GM21390 (cell line): ENCODE measurements at regions not wholly inside any gene's neighbourhood (a gene's known extent, or its start where the extent isn't known, plus 50 kb on each side); places are given as distances from the start of the nearest gene placed in this dataset.

Experiments
- ATAC-seq: cut with Tn5 transposase; IDR thresholded peaks from one replicate; pipeline ENCODE4 v1.9.1; 2021; ENCODE audit not compliant: unreplicated experiment

DNA sequence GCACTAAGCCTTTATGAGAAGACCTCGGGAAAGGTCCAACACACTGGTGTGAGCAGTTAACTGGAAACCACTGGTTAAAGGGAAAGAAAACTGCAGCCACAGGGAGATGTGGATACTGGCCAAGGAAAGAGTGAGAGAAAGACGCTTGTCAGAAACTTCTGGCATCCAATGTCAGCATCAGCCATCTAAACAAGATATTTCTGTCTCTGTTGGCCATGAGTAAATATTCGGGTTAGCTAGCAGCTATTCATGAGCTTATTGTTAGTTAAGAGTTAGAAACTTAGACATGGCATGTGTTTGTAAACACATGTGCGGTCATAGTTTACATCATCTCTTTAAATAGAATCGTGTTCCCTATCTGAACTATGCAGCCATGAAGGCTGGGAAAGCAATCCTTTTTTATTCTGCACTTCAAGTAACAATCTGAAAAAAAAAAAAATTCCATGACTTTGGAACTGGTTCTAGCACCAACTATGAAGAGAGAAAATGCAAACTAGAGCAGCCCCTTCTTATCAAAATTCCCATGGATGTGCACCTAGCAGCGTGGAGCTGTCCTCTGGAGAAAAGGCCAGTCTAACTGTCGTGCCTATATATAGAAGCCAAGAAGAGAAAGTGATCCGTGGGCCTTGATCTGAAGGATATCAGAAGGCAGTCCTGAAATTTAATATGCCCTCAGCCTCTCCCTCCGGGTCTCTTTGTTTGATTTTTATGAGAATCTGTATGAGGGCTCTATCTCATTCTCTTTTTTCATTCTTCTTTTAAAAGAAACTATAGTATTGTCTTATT lies 84.0 kb upstream of the RFX8 start:
- ATAC-seq, result no peak

DNA sequence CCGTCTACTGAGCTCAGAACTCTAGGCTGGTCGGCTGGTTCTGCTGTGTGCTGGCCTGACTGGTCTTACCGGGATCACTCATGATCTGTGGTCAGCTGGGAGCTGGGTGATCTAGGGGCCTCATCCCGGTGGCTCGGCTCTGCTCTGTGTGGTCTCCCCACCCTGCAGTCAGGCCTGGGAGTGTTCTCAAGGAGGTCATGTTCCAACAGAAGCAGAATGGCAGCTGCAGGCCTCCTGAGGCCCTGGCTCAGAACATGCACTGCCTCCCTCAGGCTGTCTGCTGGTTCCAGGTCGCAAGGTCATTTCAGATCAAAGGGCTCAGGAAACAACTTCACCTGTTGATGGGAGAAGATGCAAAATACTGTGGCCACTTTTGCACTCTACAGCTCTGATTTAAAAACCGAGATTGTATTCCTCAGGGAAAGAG lies 81.1 kb upstream of the RFX8 start:
- no peak for ATAC-seq

DNA sequence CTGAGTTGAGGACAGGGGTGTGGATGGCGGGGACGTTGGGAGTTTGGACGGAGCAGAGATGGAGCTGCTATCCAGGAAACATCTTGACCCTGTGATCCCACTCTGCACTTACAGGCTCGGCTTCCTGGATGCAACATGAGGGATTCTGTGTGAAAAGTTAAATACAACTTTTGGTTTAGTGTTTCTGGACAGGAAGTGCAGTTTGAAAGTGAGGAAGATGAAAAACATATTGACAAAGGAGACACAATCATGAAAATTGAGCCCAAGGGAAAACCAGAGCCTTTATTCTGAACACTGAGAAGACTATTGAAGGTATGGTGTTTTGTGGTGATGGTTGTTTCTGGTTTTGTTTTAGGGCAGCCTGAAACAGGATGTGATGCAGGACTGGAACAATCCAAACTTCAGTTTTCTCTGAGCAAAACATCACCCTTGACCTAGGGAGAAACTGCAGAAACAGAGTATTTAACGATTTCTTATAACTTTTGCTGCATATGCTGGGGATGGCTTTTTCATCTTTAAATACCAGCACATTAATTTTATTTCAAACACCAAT lies 76.5 kb upstream of the RFX8 start:
- no peak for ATAC-seq

DNA sequence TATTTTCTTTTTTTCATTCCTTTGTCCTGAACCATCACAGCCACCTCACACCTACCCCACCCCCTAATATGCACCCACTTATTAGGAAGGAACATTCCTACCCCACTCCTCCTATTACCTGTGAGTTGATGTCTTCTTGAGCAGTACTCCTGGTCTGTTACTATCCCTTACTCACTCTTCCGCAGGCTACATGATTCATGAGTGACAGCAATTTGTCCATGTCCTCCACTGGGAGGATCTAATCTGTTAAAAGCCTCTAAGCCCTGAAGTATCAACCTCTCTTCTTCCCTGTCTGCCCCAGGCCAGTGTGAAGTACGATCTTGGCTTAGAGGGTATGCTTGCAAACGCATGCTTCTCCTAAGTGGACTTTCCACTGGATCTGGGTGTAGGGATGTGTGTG lies 75.6 kb upstream of the RFX8 start:
- no peak for ATAC-seq

DNA sequence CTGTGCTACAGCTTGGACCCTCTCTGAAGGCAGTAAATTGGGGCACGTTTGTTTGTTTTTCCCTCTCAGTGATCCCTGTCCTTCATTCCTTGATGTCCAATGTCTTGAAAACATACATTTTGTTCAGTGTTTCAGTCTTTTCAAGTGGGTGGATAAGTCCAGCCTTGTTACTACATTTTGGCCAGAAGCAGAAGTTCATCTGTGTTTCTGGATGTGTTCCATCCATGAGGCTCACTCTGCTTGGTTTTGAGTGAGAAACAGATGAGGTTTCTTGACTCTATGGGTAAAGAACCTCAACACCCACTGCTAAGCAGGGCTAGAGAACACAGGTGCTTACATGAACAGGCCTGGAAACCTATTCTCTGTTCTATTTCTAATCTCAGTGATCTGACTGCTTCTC lies 74.5 kb upstream of the RFX8 start:
- no peak for ATAC-seq

DNA sequence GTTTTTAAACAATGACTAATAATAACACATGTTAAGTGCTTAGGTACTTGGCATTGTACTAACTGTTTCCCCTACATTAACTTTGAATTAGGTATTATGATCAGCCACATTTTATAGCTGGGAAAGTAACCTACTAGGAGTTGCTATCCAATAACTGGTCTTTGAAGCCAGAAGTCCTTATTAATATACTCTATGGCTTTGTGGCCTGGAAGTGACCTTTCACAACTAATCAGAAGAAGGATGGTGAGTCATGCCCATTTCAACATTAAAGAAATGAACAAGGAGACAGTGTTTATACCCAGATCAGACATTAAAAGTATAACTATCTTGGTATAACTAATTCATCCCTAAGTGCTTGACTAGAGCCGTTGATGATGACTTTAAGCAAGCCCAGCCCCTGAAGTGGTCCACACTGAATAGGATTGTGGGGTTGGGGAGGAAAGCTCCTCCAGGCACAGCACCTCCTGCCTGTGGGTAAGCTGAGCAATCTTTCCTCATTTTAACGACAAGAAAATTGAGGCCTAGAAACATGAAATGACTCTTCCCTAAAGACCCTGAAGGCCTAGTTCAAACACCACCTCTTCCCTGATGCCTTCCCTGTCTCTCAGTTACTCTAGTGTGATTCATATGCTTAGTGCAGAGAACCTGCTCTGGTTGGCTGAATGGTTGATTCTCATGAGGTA lies 71.6 kb upstream of the RFX8 start:
- ATAC-seq, result no peak

DNA sequence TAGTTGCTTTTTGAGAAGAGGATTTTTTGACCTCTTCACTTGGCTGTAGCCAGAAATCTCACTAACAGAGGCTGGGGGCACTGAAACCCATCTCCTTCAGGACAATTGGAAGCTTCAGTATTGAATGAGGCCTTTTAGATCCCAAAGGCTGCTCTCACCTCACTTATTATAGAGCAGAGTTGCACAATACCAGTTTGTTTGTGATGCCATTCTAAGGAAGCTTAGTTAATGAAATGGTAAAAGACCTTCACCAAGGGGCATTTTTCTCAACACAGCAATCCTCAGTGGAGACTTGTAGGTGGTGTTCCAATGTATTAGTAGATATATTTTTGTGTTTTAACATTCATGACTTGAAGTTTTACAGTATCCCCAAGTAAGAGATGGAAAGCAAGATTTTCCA lies 71.0 kb upstream of the RFX8 start:
- no peak for ATAC-seq

DNA sequence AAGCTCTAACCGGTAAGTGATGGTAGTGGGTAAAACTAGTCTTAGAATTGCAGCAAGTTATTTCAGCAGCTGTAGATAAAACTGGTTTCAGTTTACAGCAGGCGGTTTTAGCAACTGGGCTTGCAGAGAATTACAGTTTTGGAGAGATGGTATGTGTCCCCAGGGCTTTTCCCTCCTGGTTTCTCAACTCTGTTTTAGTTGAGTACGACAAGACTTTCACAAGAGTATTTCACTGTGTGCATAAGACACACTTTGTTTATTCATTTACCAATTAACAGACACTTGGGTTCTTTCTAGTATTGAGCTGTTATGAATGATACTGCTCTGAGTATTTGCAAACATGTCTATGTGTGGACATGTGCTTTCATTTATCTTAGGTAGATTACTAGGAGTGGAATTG lies 65.6 kb upstream of the RFX8 start:
- no peak for ATAC-seq

DNA sequence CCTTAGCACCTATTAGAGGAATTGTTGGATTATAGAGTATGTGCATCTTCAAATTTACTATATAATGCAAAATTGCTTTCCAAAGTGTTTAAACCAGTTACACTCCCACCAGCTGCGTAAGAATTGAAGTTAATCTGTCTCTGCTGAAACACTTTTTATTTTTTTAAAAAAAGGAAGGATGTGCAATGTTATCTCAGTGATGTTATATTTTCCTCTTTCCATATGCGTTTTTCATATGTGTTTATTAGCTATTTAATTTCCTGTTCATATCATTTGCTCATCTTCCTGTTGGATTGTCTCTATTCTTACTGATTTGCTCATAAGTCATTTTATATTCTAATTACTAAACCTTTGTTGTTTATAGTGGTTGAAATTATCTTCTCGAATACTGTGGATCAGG lies 63.2 kb upstream of the RFX8 start:
- ATAC-seq, result no peak

DNA sequence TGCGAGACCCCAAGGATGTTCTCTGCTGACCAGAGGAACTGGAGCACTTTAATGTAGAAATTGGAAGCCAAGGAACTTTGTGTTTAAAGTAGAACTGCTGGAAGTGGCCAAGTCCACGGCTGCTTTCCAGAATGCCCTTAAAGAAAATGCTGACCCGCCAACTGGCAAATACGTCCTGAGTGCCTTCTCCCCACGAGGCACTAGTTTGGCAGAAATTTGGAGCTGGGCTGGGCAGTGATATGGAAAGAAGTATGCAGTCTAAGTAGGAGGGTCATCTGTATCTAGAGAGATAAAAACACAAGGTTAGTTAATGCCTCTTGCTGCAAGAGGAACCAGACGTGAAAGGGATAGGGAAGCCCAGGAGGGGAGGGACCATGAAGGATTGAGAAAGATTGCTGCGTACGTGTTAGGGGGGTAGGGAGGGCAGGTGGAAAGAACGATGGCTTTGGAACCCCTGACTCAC lies 59.3 kb upstream of the RFX8 start:
- ATAC-seq, result no peak

DNA sequence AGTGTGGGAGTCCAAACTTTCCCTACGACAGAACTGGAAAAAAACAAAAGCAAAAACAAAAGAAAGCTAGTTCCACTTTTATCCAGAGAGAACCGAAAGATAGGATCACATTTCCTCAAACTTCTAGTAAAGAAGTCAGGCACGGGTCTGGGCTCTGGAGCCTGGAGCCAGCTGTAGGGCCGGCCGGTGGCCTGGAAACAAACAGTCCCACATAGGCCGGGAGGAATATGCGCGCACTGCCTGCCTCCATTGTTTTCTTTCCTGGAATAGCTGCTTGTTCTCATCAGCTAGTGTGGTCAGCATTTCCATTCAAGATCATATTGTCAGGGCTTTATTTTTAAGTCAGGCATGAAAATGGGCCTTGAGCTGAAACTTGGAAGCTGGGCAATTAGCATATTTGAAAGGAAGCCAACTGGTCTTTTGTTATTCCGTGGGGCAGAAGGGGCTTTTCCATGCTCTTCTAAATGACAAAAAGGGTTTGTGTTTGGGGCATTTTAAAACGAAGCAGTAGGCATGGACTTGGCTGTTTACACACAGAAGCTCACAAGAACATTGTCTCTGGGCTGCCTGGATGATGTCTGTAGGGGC lies 58.7 kb upstream of the RFX8 start:
- no peak for ATAC-seq

DNA sequence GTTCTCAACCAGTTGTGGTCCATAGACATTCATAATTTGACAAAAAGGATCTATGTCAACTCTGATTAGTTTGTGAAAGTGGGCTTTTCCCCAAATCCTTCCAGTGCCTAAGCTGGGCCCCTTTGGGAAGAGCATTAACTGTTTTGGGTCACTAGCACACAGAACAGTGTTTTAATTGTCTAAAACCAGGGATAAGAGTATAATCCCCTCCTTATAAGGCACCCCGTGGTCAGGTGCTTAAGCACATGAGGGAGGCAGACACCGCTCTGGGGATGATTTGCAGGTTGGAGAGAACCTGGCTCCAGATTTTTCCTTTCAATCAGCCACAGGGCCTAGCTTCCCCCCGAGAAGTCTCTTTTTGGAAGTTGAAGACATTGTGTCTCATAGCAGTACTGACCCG lies 53.6 kb upstream of the RFX8 start:
- ATAC-seq, result no peak

DNA sequence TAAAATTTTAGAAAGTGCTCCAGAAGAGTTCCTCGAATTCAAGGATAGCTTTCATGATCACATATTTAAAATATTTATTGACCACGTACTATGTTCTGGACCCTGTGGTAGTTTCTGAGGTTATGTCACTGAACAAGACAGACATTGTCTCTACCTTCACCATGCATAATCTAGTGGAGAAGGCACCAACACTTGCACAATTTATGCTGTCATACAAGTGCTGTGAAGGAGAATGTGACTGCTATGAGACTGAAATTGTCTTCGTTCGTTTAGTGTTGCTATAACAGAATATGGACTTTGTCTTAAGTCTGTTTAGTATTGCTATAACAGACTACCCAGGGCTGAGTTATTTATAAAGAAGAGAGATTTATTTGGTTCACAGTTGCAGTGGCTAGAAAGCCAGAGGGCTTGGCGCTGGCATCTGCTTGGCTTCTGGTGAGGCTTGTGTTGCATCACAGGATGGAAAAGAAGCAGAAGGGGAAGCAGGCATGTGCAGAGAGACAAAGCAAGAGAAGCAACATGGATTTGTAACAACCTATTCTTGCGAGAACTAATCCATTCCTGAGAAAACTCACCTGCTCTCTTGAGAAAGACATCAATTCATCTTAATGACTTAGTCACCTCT lies 50.0 kb upstream of the RFX8 start:
- no peak for ATAC-seq
